NCI-H2171 (cell line): ENCODE measurements at regions not wholly inside any gene's neighbourhood (a gene's known extent, or its start where the extent isn't known, plus 50 kb on each side); places are given as distances from the start of the nearest gene placed in this dataset.

Experiments
- DNase-seq: peaks from one replicate; lab custom pipeline; 2025; lab: John Stamatoyannopoulos, UW

GRCh38 chr12:126855768-126856167, 1411.2 kb upstream of the TMEM132C start:
- DNase-seq = no peak

- DNase-seq = no peak
Measured at GRCh38 chr12:126856958-126857357, 1410.0 kb upstream of the TMEM132C start.

- no peak for DNase-seq
Measured at GRCh38 chr12:126858560-126858959, 1408.4 kb upstream of the TMEM132C start.

GRCh38 chr12:126860210-126860609, 1406.8 kb upstream of the TMEM132C start:
- no peak for DNase-seq

GRCh38 chr12:126862500-126862899, 1404.5 kb upstream of the TMEM132C start:
- no peak for DNase-seq

- DNase-seq = no peak
Measured at GRCh38 chr12:126869644-126870043, 1397.3 kb upstream of the TMEM132C start.

- no peak for DNase-seq
Measured at GRCh38 chr12:126873701-126874100, 1393.3 kb upstream of the TMEM132C start.

- no peak for DNase-seq
Measured at GRCh38 chr12:126874427-126875026, 1392.4 kb upstream of the TMEM132C start.

GRCh38 chr12:126879842-126880241, 1387.1 kb upstream of the TMEM132C start:
- no peak for DNase-seq

GRCh38 chr12:126883697-126884096, 1383.3 kb upstream of the TMEM132C start:
- DNase-seq = no peak

- no peak for DNase-seq
Measured at GRCh38 chr12:126889501-126889900, 1377.5 kb upstream of the TMEM132C start.

- no peak for DNase-seq
Measured at GRCh38 chr12:126890097-126890496, 1376.9 kb upstream of the TMEM132C start.

GRCh38 chr12:126891789-126892188, 1375.2 kb upstream of the TMEM132C start:
- DNase-seq = no peak

- DNase-seq = no peak
Measured at GRCh38 chr12:126895951-126896913, 1370.7 kb upstream of the TMEM132C start.

GRCh38 chr12:126897102-126897501, 1369.9 kb upstream of the TMEM132C start:
- DNase-seq = no peak

GRCh38 chr12:126897778-126898177, 1369.2 kb upstream of the TMEM132C start:
- no peak for DNase-seq

GRCh38 chr12:126898562-126898961, 1368.4 kb upstream of the TMEM132C start:
- no peak for DNase-seq

GRCh38 chr12:126899926-126900792, 1366.8 kb upstream of the TMEM132C start:
- no peak for DNase-seq

GRCh38 chr12:126903027-126903876, 1363.7 kb upstream of the TMEM132C start:
- DNase-seq = no peak

GRCh38 chr12:126905752-126906151, 1361.2 kb upstream of the TMEM132C start:
- DNase-seq = no peak
